ENCODE measurements at regions not wholly inside any gene's neighbourhood (a gene's known extent, or its start where the extent isn't known, plus 50 kb on each side); places are given as distances from the start of the nearest gene placed in this dataset.
"Not testable (repeated sequence)": the region's sequence is repeated elsewhere in the genome, so short reads cannot be mapped to it uniquely, and the experiment has no call there.

GRCh38 chr18:10121028-10121427, 207.2 kb downstream of the VAPA start:
- peak; percentile 22 for DNase-seq

GRCh38 chr18:10121786-10122515, 208.1 kb downstream of the VAPA start:
- peak; percentile 85 for DNase-seq

GRCh38 chr18:10122988-10123950, 209.5 kb downstream of the VAPA start:
- no peak for DNase-seq

GRCh38 chr18:10124071-10124470, 210.3 kb downstream of the VAPA start:
- DNase-seq, result no peak

GRCh38 chr18:10124557-10124956, 210.7 kb downstream of the VAPA start:
- DNase-seq, result no peak

- no peak for DNase-seq
Measured at GRCh38 chr18:10124967-10125366, 211.2 kb downstream of the VAPA start.

- DNase-seq, result no peak
Measured at GRCh38 chr18:10127729-10128128, 213.9 kb downstream of the VAPA start.

GRCh38 chr18:10128921-10129501, 215.2 kb downstream of the VAPA start:
- DNase-seq, result peak; percentile 33

GRCh38 chr18:10130606-10131005, 216.8 kb downstream of the VAPA start:
- DNase-seq, result no peak

GRCh38 chr18:10131081-10131459, 217.3 kb downstream of the VAPA start:
- DNase-seq, result no peak

GRCh38 chr18:10131460-10132395, 217.9 kb downstream of the VAPA start:
- no peak for DNase-seq

- DNase-seq, result no peak
Measured at GRCh38 chr18:10133516-10133915, 219.7 kb downstream of the VAPA start.

GRCh38 chr18:10134204-10134603, 220.4 kb downstream of the VAPA start:
- DNase-seq, result no peak

GRCh38 chr18:10134749-10135148, 220.9 kb downstream of the VAPA start:
- not testable (repeated sequence) for DNase-seq

- DNase-seq, result peak; percentile 67
Measured at GRCh38 chr18:10135302-10135926, 221.6 kb downstream of the VAPA start.

GRCh38 chr18:10138719-10139118, 224.9 kb downstream of the VAPA start:
- DNase-seq, result peak; percentile 32

- DNase-seq, result peak; percentile 89
Measured at GRCh38 chr18:10139783-10140410, 226.1 kb downstream of the VAPA start.

- DNase-seq, result peak; percentile 65
Measured at GRCh38 chr18:10140461-10141282, 226.9 kb downstream of the VAPA start.

- no peak for DNase-seq
Measured at GRCh38 chr18:10141559-10141958, 227.7 kb downstream of the VAPA start.

- no peak for DNase-seq
Measured at GRCh38 chr18:10142056-10142455, 228.2 kb downstream of the VAPA start.
